ENCODE measurements at regions not wholly inside any gene's neighbourhood (a gene's known extent, or its start where the extent isn't known, plus 50 kb on each side); places are given as distances from the start of the nearest gene placed in this dataset.
A peak's percentile ranks its signal among the peaks of the same experiment; 100 is the strongest.

DNA sequence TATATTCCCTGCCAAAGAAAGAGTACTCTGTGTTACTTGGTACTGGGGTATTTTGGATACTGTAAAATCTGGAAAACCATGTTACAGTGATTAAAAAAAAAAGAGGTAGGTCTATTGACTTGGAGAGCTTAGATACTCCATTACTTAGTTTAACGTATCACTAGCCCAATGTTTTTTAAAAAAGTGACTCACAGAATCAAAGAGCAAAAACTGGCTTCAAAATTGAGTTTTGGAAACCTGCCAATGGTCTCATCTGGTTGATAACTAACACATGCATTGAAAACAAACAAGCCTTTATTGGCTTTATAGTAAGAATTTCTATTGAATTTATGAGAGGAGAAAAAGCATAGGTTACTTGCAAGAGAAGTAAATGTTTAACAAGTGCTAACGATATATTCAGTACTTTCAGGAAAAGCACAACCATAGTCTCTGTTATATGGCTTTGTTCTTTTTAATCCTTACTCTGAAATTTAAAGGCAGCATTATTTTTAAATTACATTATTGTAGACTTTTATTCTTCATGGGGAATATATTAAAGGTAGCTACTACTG lies 563.3 kb upstream of the SORCS1 start:
- peak; percentile 58 for DNase-seq (ENCODE audit: low read depth)

DNA sequence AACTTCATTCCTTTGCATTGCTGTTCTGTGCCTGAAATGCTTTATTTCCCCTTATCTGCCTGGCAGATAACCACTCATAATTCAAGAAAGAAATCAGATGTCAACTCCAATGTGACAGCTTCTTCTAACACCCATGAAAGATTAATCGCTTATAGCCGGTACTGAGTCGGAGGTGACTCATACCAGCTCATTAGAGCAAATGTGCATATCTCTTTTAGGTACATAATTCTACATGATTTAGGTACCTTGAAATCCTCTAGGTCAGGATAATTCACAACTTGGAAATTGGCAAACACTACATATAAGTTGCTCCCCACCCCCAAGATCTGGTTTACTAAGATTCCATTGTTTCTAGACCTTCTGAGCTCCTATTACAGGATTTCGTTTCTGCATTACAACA lies 554.4 kb upstream of the SORCS1 start:
- no peak for DNase-seq (ENCODE audit: low read depth)

DNA sequence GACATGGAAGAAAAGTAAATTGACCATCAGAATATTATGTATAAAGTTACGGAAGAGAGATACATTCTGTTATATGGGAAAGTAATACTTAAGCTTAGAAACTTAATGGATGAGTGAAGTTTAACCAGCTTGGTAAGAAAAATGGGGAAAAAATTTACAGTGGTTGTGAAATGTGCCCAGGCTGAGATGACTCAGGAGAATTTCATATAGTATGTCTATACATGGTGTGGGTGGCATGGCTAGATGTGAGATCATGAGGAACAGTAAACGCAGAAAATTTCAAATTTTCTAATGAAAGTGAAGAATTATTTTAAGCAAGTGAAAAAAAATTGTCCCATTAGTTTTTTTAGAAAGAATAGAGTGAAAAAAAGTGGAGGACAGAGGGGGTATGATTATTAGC lies 552.5 kb upstream of the SORCS1 start:
- no peak for DNase-seq (ENCODE audit: low read depth)

DNA sequence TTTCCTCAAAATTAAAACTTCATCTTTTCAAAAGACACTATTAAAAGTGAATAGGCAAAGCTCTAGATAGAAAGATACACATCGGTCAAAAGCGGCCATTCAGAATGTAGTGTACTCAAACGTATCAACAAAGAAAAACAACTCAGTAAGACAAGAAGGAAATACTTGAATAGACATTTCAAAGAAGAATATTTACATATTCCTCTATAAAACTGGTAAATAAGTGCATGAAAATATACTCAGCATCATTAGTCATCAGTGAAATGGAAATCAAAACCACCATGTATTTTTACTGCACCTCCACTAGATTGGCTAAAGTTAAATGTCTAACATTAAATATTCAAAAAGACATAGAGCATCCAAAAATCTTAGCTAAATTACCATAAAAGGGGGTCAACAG lies 551.1 kb upstream of the SORCS1 start:
- DNase-seq (ENCODE audit: low read depth) = no peak

DNA sequence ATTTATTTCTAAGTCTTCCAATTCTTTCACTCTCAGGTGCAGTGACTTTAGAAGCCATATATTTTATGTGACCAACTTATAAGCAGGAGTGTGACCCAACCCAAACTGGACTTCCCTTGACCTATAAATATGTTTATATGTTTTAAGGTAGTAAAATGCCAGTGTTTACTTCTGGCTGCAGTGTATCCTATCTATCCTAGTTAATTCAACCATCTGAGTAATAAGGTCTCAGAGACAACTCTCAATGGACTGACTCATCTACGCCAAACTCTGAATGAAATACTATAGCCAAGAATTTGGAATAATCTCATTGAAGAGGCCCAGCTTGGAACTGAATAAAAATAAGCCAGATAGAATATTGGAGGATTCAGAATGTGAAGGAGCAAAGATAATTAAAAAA lies 544.5 kb upstream of the SORCS1 start:
- no peak for DNase-seq (ENCODE audit: low read depth)

DNA sequence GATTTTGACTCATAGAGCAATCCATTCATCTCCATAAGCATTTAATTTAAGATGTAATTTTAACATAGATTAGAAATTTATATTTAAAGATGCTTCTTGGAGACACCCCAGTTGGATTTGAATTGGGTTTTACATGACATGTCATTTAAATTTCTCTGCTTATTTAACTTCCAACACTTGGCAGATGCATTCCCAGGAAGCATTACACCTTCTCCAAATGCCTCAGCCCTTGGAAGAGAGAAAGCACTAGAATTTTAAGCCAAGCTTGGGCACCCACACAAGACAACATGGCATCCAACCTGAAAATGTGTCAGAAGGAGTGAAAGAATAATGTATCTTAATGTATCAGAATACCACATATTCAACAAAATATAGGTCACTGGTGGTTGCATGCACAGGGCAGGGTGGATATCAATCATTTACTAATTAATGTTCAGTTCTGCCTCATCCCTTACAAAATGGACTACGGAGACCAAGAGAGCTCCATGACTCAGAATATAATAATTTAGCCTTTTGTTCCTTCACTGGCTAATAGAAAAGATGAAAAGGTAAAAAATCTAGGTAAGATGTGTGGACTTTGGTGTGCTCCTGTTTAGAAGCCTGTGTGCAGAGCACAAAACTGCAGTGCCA lies 541.7 kb upstream of the SORCS1 start:
- DNase-seq (ENCODE audit: low read depth) = no peak

DNA sequence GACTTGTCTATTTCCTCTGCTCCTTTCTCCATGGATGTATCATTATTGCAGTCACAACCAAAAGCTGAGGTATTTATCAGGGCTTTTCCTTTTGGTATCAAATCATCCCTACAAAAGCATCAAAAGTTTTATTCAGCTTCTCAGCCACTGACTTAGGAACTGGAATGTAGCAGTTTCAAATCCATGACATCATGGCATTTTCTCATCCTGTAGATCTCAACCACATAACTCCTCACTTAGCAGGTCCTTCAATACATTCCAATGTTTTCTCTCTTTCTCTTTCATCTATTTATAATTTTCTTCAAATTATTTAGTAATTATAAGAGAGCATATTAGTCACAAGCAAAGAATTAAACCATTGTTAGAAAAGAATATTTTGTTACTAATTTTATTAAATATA lies 537.4 kb upstream of the SORCS1 start:
- peak; percentile 36 for DNase-seq (ENCODE audit: low read depth)

DNA sequence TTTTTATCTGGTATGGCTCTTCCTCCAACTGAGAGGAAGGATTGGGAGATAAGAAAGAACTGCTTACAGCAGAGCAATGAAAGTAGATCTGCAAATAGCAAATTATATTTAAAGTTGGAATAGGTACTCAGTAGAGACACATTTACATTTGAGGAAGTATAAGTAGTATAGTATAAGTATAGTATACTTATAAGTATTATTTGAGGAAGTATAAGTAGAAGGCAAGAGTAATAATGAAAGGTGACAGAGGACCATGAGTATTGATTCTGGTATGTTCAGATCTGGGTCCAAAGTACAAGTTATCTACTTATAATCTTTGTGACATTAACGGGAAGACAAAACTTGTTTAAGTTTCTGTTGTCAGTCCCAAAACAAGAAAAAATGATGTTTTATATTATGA lies 527.6 kb upstream of the SORCS1 start:
- no peak for DNase-seq (ENCODE audit: low read depth)

DNA sequence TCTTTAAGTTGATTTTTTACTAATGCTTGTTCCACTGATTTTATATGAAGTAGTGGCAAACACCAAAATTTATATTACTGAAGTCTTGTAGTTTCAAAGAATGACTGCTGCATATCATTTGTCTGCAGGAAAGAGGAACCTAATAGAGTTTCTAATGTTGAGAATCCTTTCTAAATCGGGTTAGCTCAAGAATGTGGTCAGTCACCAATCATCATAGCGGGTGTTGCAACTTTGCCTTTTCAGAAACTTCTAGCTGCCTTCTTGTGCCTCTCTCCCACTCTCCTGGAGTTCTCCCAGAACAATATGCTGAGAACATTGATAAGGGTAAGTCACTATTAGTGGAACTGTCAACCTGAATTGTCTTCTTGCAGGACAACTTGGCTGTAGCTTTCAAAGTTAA lies 524.8 kb upstream of the SORCS1 start:
- DNase-seq (ENCODE audit: low read depth) = peak; percentile 3

DNA sequence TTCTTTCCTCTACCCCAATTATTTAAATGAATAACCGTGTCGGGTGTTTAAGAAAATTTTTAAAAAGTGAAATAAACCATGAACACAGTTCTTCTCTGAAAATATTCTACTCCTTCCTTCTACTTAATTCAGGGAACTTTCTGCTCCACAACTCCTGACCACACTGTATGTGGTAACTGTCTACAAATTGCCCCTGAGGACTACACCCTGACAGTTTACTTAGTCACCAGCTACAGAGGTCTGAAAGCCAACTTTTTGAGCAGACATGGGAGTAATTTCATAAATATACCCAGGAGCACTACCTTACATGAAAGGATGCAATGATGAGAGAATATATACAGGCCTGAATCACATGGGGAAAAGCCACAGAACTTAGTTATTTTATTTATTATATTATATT lies 523.2 kb upstream of the SORCS1 start:
- peak; percentile 3 for DNase-seq (ENCODE audit: low read depth)

DNA sequence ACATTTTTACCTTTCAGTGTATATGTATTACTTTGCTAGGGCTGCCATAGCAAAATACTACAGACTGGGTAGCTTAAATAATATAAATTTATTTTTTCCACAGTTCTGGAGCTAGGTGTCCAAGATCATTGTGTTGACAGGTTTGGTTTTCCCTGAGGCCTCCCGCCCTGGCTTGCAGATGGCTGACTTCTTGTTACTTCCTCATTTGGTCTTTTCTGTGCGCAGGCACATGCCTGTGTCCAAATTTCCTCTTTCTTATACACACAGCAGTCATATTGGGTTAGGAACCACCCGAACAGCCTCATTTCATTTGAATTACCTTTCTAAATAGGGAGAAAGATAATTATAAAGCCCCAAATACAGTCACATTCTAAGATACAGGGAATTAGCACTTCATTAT lies 521.6 kb upstream of the SORCS1 start:
- no peak for DNase-seq (ENCODE audit: low read depth)

DNA sequence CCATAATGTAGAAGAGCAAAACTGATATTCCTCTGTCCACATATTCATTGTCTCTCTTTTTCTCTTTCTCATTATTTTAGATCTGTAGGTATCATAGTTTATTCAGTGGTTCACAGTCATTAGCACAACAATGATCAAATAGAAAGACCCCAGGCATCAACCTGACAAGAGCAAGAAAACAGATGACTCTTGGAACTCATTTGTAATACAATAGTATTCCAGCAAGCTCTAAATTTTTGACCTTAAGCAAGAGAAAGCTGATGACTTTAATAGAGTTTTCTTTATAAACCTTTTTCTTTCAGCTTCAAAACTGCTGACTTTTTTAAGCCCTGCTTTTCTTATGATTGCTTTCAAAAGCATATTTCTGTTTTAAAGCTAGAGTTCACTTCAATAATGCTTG lies 507.5 kb upstream of the SORCS1 start:
- no peak for DNase-seq (ENCODE audit: low read depth)

DNA sequence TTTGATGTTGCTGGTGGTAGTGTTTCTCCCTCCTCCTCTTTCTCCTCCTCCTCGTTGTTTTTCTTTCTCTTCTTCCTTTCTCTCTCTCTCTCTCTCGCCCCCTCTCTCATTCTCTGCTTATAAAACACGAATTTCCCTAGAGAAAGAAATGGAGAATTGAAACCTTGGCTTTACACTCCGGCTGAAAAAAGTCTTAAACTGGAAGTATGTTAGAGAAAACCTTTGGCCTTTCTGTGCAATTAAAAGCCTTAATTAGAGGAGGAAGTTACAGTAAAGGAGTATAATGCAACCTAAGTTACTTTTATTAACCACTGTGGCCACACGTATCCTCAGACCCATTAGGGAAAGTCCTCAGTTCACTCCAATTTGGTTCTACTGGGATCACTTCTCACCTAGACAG lies 501.7 kb upstream of the SORCS1 start:
- no peak for DNase-seq (ENCODE audit: low read depth)

DNA sequence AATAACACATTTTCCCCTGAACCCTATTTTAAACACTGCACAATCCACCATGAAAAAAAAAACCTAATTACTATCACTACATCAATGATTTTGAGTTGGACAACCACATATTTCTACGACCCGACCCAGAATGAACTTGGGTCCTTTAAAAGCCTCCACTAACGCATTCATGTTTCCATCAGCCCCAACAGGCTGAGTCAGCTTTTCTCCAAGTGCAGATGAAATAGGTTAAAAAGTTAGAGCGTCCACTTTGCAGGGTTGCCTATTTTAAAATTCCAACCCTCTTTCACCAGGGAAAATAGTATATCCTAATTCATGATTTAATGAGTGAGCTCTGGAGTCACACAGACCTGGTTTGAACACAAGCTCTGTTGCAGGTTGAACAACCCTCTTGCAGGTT lies 501.0 kb upstream of the SORCS1 start:
- no peak for DNase-seq (ENCODE audit: low read depth)

DNA sequence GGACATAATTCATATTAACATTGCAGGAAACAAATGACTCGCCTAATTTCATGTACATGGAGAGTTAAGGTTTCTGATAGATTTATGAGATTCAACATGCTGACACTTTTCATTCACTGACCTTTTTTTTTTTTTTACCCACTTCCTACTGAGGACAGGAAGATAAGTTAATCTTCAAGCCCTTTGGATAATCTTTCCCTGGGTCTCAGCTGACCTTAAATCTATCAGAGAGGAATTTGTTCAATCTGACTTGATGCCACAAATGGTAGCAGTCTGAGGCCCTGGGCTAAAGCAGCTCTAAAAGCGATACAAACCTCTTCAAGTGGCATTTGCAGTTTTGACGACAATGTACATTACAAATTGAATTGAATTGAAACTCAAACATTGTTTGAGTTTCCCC lies 493.3 kb upstream of the SORCS1 start:
- DNase-seq (ENCODE audit: low read depth) = no peak

DNA sequence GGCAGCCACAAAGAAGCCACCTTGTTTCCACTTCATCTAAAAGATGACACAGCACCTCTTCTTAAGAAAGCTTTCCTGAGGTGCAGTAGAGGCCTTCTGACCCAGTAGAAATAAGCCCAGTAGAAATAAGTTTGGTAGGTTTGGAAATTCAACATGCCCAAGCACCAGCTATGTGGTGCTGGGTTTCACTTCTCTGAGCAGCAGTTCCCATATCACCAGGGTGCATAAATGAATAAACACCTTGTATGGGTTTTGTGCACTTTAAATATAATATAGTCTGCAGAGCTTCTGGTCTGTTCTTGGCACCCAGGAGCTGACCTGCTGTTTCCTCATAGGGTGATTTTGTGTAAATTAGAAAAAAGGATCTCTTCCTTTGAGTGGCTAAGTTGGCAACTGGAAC lies 492.4 kb upstream of the SORCS1 start:
- DNase-seq (ENCODE audit: low read depth) = no peak

DNA sequence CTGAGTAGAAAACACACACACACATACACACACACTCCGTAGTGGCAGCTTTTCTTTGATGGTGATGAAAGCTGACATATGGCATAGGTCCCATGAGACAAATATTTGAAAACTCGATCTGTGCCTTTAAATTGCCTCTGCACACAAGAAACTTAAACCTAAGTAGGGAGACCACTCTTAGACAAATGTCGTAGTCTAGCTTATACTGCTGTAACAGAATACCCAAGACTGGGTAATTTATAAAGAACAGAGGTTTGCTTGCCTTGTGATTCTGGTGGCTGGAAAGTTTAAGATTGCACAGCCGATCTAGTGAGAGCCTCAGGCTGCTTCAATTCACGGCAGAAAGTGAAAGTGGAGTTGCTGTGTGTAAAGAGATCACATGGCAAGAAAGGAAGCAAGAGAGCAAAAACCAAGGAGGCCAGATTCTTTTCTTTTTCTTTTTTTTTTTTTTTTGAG lies 489.4 kb upstream of the SORCS1 start:
- DNase-seq (ENCODE audit: low read depth) = peak; percentile 60

DNA sequence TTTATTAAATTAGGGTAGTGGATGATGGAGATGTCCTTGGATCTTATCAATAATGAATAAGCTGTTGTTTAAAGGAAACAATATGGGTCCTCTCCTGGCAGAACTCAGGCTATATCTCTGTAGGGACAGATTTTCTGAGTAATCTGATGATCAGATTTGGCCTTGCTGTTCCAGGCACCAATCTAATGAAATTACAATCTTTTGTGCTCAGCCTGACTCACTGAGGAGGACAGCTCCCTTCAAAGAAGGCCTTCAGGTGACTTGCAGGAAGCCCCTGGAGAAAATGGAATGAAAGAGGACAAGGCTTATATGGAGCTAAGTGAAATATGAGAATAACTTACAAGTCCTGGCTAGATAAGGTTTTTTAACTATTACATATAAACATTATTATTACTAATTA lies 486.4 kb upstream of the SORCS1 start:
- no peak for DNase-seq (ENCODE audit: low read depth)

DNA sequence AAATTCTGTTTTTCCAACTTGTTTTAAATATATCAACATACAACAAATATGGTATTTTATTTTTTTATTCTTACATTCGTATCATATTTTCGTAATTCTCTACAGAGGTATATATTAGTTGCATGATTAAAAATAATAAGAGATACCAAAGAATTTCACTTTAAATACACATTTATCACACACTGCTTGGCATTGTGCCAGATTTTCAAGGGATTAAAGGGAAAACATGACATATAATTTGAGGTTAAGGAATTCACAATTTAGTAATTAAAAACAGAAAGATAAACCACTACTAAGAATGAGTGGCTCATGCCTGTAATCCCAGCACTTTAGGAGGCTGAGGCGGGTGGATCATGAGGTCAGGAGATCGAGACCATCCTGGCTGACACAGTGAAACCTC lies 484.7 kb upstream of the SORCS1 start:
- DNase-seq (ENCODE audit: low read depth) = no peak

DNA sequence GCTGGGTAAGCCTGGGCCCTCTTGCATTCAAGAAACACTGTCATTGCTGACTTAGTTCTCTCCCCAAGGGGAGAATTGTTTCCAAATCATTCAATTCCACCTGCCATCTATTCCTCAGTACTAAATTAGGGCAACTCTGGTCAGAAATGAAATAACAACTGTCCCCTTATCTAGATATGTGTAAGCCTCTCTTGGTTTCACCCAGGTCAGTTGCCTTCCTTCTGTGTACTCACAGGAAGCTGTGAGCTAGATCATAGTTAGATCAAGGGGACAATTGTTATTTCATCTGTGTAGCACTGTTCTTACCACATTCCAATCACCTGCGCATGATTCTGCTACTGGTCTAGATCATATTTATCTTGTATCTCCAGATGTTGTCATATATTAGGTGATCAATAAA lies 483.0 kb upstream of the SORCS1 start:
- no peak for DNase-seq (ENCODE audit: low read depth)

DNA sequence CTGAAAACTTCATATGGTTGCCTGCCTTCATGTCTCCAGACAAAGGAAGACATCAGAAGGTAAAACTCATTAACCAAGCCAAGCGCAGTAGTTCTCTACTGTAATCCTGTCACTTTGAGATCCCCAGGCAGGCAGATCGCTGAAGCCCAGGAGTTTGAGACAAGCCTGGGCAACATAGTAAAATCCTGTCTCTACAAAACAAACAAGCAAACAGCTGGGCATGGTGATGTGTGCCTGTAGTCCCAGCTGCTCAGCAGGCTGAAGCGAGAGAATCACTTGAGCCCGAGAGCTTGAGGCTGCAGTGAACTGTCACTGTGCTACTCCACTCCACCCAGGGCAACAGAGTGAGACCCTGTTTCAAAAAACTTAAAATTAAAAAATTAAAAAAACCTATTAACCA lies 467.4 kb upstream of the SORCS1 start:
- DNase-seq (ENCODE audit: low read depth) = no peak

DNA sequence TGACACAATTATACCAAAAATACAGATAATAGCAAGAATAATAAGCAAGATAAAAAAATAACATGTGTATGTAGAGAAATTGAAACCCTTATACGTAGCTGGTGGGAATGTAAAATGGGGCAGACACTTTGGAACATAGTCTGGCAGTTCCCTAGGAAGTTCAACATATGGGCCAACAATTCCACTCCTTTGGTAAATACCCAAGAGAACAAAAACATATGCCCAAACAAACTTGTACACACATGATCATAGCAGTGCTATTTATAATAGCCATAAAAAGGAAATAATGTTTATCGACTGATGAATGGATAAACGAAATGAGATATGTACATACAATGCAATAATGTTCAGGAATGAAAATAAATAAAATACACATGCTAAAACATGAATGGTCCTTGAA lies 462.4 kb upstream of the SORCS1 start:
- no peak for DNase-seq (ENCODE audit: low read depth)

DNA sequence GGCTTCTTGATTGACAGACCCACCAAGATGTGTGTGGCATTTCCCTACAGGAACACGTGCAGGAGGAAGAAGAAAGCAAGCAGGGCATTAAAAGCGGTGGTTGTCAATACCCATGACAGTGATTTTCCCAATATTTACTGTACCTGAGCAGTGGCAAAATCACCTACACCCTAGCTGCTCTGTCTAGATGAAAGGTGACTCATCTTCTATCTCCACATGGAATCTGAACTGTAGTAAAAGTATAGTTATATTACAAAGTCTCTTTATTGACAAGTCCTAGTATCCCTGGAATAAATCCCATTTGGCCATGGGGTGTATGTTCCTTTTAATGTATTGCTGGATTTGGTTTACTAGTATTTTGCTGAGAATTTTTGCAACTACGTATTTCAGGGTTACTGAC lies 458.8 kb upstream of the SORCS1 start:
- no peak for DNase-seq (ENCODE audit: low read depth)

DNA sequence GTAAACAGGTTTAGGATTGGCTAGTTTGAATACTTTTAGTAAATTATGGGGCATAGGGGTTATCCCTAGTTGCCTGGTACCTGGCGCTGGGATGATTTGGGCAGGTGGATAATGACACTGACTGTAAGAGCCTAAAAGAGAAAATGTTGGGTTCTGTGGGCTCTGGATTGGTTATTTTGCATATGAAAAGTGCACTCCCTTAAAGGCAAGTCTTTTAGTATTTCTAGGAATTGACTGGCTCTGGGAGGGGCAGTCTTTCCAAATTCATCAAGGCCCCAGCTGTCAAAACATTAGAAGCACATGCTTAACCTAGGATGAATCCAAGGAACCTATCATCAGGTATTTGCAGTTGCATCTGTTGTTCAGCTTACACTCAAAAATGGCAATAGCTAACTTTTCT lies 454.6 kb upstream of the SORCS1 start:
- no peak for DNase-seq (ENCODE audit: low read depth)

All from EH (cell line).